Gastrocnemius medialis (tissue), 4 donors: ENCODE measurements at regions not wholly inside any gene's neighbourhood (a gene's known extent, or its start where the extent isn't known, plus 50 kb on each side); places are given as distances from the start of the nearest gene placed in this dataset.

Experiments
- ATAC-seq, 2 donors: fragments of 150-250 bp; one replicate each; pipeline ENCODE4 v1.9.1; 2016
- DNase-seq, 2 donors: peaks; one replicate each; pipeline ENCODE4 v3.0.0-alpha.2; 2019
- H3K27ac ChIP-seq, 4 donors: fragments of 200-600 bp; sonication (generic); 1 replicate in 1 of 4; 2 replicates in 3 of 4; pipeline ENCODE4 v1.5.1; 2016 to 2018; ENCODE audit warnings: mild to moderate bottlenecking in 2 of 4, moderate library complexity in 1 of 4
- H3K27me3 ChIP-seq, 3 donors: fragments of 200-600 bp; sonication (generic) in 2 of 3; 1 replicate in 1 of 3; 2 replicates in 2 of 3; pipeline versions ENCODE4 v1.5.1 to v1.6.0; 2016 to 2019; ENCODE audit warnings: mild to moderate bottlenecking in 1 of 3, moderate library complexity in 1 of 3
- H3K36me3 ChIP-seq, 2 donors: fragments of 200-600 bp; sonication (generic) in 1 of 2; one replicate each; pipeline ENCODE4 v1.5.1; 2017 to 2018
- H3K4me1 ChIP-seq, 2 donors: fragments of 200-600 bp; sonication (generic) in 1 of 2; one replicate each; pipeline ENCODE4 v1.5.1; 2016 to 2017; ENCODE audit warnings: mild to moderate bottlenecking in 2 of 2
- H3K4me3 ChIP-seq, 4 donors: fragments of 200-600 bp; sonication (generic) in 3 of 4; 1 replicate in 1 of 4; 2 replicates in 3 of 4; pipeline ENCODE4 v1.5.1; 2016 to 2019; ENCODE audit warnings: mild to moderate bottlenecking in 2 of 4
- H3K9me3 ChIP-seq, 3 donors: fragments of 200-600 bp; sonication (generic) in 2 of 3; 1 replicate in 1 of 3; 2 replicates in 2 of 3; pipeline ENCODE4 v1.5.1; 2016 to 2019
- POLR2A ChIP-seq, 2 donors: fragments of 450-650 bp; IDR thresholded peaks; one replicate each; pipeline ENCODE4 v1.6.1; 2017; ENCODE audit warnings: antibody characterized with exemption in 2 of 2, mild to moderate bottlenecking in 2 of 2, moderate library complexity in 2 of 2
- in situ Hi-C, 4 donors: fragments of 200-750 bp; cut with MboI; loops; one replicate each; pipeline versions ENCODE4 v1.15.0 to v1.8.0; 2017; ENCODE audit warnings: low sequenced_read_pairs in 4 of 4
- intact Hi-C: fragments of 100-400 bp; cut with DNase I; formaldehyde crosslinking; loops from one replicate; pipeline ENCODE4 v1.15.1; 2023; ENCODE audit warnings: low total_unique reads
- TF ChIP-seq, protein P1 (sequence below), 5 experiments: fragments of 450-650 bp in 3 of 5; fragments of 200-600 bp in 2 of 5; sonication (generic) in 2 of 5; IDR thresholded peaks in 4 of 5; conservative IDR thresholded peaks in 1 of 5; 1 replicate in 4 of 5; 2 replicates in 1 of 5; pipeline ENCODE4 v1.5.1; 2016 to 2019; ENCODE audit warnings: antibody characterized with exemption in 5 of 5, mild to moderate bottlenecking in 3 of 5, moderate library complexity in 3 of 5

DNA sequence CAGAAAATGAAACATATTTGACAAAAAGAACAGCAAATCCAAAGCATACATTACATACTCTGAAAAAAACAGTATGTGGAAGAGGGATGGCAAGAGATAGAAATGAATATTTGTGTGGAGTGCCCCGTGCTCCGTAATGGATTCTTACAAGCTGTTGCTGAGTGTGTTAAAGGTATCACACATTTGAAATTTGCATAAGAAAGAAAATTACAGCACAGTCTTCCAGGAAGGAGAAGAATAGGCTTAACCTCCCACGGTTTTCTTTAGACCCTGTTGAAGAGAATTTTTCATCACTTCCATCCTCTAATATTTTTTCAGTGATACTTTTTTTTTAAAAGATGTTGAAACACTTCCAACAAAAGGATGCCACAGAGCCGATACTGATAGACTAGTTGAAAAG lies 1489.4 kb downstream of the RAPGEF2 start:
- Histone ChIP-seq H3K4me1 (no peaks in the 10 kb centered on the region), H3K4me3 (no peak overlapping the region), H3K27ac (no peak overlapping the region), H3K27me3 (no peaks in the 10 kb centered on the region), H3K9me3 (no peaks in the 10 kb centered on the region), H3K36me3 (no peaks in the 10 kb centered on the region)
- intact Hi-C loops = no loop called here
- in situ Hi-C loops = no loop called here
- no peak for DNase-seq
- TF ChIP-seq, protein P1, sequence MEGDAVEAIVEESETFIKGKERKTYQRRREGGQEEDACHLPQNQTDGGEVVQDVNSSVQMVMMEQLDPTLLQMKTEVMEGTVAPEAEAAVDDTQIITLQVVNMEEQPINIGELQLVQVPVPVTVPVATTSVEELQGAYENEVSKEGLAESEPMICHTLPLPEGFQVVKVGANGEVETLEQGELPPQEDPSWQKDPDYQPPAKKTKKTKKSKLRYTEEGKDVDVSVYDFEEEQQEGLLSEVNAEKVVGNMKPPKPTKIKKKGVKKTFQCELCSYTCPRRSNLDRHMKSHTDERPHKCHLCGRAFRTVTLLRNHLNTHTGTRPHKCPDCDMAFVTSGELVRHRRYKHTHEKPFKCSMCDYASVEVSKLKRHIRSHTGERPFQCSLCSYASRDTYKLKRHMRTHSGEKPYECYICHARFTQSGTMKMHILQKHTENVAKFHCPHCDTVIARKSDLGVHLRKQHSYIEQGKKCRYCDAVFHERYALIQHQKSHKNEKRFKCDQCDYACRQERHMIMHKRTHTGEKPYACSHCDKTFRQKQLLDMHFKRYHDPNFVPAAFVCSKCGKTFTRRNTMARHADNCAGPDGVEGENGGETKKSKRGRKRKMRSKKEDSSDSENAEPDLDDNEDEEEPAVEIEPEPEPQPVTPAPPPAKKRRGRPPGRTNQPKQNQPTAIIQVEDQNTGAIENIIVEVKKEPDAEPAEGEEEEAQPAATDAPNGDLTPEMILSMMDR (IDR thresholded peaks at IDR 0.05 in 4 of 5, conservative IDR thresholded peaks at IDR 0.05 in 1 of 5) = no peak
- TF ChIP-seq POLR2A (IDR thresholded peaks at IDR 0.05) = no peak
- no peak for ATAC-seq

DNA sequence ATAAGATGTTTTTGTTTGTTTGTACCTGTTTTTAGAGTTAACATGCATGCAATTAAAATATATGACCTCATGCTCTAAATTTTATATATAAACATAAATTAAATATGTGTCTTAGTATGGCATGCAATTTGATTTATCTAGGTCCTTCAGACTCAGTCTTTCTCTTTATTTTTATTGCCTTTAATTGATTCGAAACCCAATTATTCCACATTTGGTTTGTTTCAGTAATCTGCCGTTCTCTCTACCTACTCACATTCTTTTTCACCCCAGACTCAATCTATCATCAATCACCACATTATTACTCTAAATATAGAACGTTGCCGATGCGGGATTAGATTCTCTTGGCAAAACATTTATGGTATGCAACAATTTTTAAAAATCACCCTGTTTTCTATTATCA lies 1492.8 kb downstream of the RAPGEF2 start:
- Histone ChIP-seq H3K9me3 (no peaks in the 10 kb centered on the region), H3K27ac (no peak overlapping the region), H3K27me3 (no peaks in the 10 kb centered on the region), H3K4me1 (no peaks in the 10 kb centered on the region), H3K36me3 (no peaks in the 10 kb centered on the region), H3K4me3 (no peak overlapping the region)
- in situ Hi-C loops = no loop called here
- DNase-seq = no peak
- intact Hi-C loops = no loop called here
- no peak for ATAC-seq
- TF ChIP-seq POLR2A (IDR thresholded peaks at IDR 0.05) = no peak
- TF ChIP-seq, protein P1 (IDR thresholded peaks at IDR 0.05 in 4 of 5, conservative IDR thresholded peaks at IDR 0.05 in 1 of 5) = no peak

DNA sequence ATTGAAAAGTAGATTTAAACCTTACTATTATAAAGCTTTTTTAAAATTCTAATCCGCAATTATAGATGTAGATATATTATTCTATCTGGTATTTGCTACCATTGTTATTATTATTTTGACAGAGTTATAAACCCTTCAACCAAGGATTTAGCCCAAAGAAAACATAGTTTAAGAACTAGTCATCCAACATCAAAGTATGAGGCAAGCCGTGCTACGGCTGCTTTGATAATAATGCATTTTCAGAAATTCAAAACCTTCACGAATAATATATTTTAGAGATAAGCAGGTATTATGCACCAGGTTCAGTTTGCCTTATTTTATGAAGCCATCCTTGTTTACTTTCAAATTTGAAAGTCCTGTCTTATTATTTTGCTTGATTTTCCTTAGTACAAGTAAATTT lies 1501.7 kb downstream of the RAPGEF2 start:
- no peaks in the 10 kb centered on the region for H3K9me3 ChIP-seq
- no peaks in the 10 kb centered on the region for H3K36me3 ChIP-seq
- H3K4me3 ChIP-seq = no peak overlapping the region
- TF ChIP-seq POLR2A (IDR thresholded peaks at IDR 0.05) = no peak
- TF ChIP-seq, protein P1 (IDR thresholded peaks at IDR 0.05 in 4 of 5, conservative IDR thresholded peaks at IDR 0.05 in 1 of 5) = no peak
- in situ Hi-C loops = no loop called here
- H3K27me3 ChIP-seq = no peaks in the 10 kb centered on the region
- intact Hi-C loops = no loop called here
- ATAC-seq (no peak), DNase-seq (no peak)
- H3K27ac ChIP-seq = no peak overlapping the region
- no peaks in the 10 kb centered on the region for H3K4me1 ChIP-seq

DNA sequence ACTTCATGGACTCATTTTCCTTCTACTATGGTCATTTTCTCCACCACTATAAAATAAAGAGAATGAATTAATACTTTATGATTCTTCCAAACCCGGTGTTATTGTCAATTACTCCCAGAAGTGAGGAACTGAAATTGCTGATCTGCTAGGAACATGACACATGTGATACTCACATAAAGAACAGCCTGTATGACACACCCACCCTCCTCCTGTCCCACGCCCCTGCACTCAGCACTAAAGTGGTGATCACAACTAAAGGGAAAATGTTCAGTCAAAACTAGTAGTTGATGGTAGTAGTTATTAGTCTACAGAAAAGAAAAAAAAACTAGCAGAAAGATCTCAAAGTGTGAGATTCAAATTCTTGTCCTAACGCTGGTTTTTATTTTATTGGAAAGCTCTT lies 1508.3 kb downstream of the RAPGEF2 start:
- Histone ChIP-seq H3K27me3 (no peaks in the 10 kb centered on the region), H3K27ac (no peak overlapping the region), H3K9me3 (no peaks in the 10 kb centered on the region), H3K36me3 (no peaks in the 10 kb centered on the region), H3K4me1 (no peaks in the 10 kb centered on the region), H3K4me3 (no peak overlapping the region)
- DNase-seq (no peak), ATAC-seq (no peak)
- intact Hi-C loops (no loop called here), in situ Hi-C loops (no loop called here)
- TF ChIP-seq POLR2A (IDR thresholded peaks at IDR 0.05) = no peak
- TF ChIP-seq, protein P1 (IDR thresholded peaks at IDR 0.05 in 4 of 5, conservative IDR thresholded peaks at IDR 0.05 in 1 of 5) = no peak

DNA sequence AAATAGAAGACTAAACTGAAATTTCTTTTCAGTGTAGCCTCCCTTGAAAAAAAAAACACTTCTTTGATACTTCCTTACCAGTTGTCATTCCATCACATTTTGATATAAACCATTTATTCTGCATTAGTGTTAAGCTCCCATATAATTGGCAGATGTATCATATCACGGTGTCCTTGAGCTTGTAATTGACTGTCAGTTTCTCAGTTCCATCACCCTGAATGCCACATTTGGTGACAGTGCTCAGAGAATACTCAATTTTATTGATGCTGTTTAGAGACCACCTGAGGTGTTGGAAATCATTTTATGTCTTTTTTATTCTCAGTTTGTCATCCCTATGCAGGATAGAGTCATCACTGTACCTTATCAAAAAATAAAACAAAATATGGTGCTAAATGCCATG lies 1528.2 kb downstream of the RAPGEF2 start:
- no peaks in the 10 kb centered on the region for H3K27me3 ChIP-seq
- no peak for TF ChIP-seq POLR2A (IDR thresholded peaks at IDR 0.05)
- TF ChIP-seq, protein P1 (IDR thresholded peaks at IDR 0.05 in 4 of 5, conservative IDR thresholded peaks at IDR 0.05 in 1 of 5) = no peak
- no peak overlapping the region for H3K27ac ChIP-seq
- ATAC-seq (no peak), DNase-seq (no peak)
- H3K36me3 ChIP-seq = no peaks in the 10 kb centered on the region
- no peaks in the 10 kb centered on the region for H3K4me1 ChIP-seq
- H3K4me3 ChIP-seq = no peak overlapping the region
- H3K9me3 ChIP-seq = no peaks in the 10 kb centered on the region
- in situ Hi-C loops = no loop called here
- intact Hi-C loops = no loop called here
